ENCODE measurements at regions not wholly inside any gene's neighbourhood (a gene's known extent, or its start where the extent isn't known, plus 50 kb on each side); places are given as distances from the start of the nearest gene placed in this dataset.

DNA sequence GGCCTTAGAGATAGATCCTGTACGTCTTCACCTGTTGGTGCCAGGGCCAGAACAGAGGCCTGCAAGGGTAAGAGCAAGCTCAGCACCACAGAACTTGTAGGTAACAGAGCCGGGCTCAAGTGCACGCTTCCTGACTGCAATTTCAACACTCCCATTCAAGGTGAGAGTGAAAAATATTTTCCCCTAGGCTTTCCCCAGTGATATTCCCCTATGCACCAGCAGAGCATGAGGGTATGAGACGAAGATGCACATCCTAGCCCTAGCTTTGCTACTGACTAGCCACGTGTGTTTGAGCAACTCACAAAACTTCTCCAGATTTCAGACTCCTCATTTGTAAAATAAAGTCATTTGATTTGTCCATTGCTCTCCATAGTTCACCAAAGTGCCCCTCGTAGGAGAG lies 411.6 kb downstream of the ZNF521 start:
- peaks cover 2% of the 10 kb centered on the region for H3K27me3 Mint-ChIP-seq
- H3K4me1 Mint-ChIP-seq: no peaks in the 10 kb centered on the region
- H3K4me3 Mint-ChIP-seq: no peak overlapping the region
- peaks cover 4% of the 10 kb centered on the region for H3K9me3 Mint-ChIP-seq
- H3K27ac Mint-ChIP-seq: no peak overlapping the region
- no peaks in the 10 kb centered on the region for H3K36me3 Mint-ChIP-seq

DNA sequence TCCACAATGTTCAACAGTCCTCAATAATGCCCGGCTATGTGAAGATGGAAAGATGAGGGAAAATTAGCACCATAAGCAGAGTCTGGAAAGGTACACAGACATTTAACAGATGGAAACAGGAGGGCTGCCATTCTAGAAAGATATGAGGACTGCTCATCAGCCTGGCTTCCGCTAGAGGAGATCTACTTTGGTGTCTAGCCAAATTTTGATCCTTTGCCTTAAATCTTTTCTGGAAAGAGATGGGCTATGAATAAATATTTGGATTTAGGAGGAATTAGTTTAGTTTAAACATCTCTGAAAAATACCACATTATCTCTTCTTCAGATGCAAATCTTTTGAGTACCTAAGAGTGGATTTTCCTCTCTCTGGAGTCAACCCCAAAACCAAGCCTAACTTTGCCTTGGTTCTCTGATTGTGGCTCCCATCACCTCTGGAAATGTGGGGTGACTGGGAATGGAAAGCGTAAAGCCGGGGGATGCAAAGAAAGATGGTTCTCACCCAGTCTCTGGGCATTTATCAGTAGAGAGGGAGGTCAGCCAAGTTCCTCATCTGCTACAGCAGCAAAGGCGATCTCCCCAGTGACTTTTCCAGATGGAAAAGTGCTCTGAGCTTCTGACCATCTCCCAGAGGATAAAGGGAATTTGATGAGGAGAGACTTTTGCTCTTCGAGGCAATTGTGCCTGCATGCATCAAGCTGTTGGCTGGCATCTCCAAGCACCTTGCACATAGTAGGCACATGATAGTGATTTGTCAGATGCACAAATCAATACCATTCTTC lies 410.6 kb downstream of the ZNF521 start:
- peaks cover 4% of the 10 kb centered on the region for H3K9me3 Mint-ChIP-seq
- H3K4me1 Mint-ChIP-seq: no peaks in the 10 kb centered on the region
- H3K36me3 Mint-ChIP-seq: no peaks in the 10 kb centered on the region
- no peak overlapping the region for H3K27ac Mint-ChIP-seq
- H3K27me3 Mint-ChIP-seq: peaks cover 2% of the 10 kb centered on the region
- no peak overlapping the region for H3K4me3 Mint-ChIP-seq

DNA sequence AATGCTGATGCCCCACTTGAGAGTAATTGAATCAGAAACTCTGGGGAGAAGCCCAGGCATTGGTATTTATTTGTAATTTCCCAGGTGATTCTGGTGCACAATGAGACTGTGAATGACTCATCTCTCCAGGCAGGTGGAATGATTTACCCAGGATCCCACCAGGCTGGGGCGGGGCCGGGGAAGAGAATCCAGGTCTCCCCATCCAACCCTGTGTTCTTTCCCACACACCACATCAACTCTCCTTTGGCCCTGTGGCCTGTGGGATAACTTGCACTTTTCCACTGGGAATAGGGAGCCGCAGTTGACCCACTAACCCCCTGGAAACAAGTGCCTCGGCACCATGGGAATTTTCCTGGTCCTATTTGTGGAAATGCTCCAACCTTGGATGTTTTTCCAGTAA lies 409.8 kb downstream of the ZNF521 start:
- H3K36me3 Mint-ChIP-seq: no peaks in the 10 kb centered on the region
- no peak overlapping the region for H3K27ac Mint-ChIP-seq
- no peak overlapping the region for H3K4me3 Mint-ChIP-seq
- H3K27me3 Mint-ChIP-seq: peaks cover 2% of the 10 kb centered on the region
- no peaks in the 10 kb centered on the region for H3K4me1 Mint-ChIP-seq
- peaks cover 4% of the 10 kb centered on the region for H3K9me3 Mint-ChIP-seq

DNA sequence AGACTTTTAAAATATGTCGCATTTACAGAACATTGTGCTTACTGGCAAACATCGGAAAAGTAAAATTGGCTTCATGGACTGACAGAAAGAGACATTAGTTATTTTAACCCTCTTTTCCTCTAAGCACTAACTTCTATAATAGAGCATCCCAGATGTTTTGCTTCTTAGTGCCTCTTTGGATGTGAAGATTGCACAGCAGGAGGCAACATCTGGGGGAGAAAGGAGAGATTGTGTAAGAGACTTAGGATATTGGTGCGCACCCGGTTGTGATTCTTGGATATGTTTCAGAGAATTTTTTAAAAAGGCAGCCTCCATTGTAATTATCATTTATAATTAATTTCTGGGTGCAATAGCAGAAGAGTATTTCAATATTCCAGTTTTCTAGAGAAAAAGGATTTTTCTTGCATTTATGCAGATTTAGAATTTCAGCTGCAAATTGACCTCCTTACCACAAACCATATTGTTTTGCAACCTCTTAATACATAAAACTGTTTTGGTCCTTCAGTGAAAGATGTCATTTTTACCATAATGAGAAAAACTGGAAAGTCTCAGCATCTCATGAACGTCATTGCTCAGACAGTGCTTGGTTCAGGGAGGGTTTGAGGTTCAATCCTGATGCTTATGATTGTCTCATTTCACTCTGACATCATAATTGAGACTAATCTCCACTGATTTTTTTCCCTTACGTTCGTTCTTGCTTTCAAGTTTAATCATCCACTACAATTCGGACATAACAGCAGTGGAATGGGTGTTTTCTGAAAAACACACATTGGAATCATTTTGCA lies 404.3 kb downstream of the ZNF521 start:
- H3K4me3 Mint-ChIP-seq: no peak overlapping the region

DNA sequence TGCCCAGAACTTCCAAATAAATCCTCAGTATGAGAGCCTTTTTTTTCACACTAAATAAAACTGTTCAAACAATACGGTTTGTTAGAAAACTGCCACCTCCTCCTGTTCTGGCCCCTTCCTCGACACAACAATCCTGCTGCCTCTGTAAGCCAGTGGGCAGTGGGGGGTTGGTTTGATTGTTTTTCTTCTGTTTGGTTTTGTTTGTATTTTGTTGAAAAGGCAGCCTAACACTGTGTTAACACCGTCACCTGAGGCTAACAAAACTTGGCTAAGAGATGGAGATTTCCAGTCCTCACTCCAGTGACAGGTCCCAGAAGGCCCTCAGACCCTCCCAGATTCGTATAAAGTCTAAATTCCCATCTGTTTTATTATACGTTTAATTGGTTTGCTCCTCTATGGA lies 402.1 kb downstream of the ZNF521 start:
- Mint-ChIP-seq H3K27ac (no peak overlapping the region), H3K4me3 (no peak overlapping the region), H3K36me3 (no peaks in the 10 kb centered on the region), H3K27me3 (no peaks in the 10 kb centered on the region), H3K9me3 (no peaks in the 10 kb centered on the region), H3K4me1 (no peaks in the 10 kb centered on the region)

More for the DNA sequence above, 404.3 kb downstream of the ZNF521 start:
- Mint-ChIP-seq H3K9me3 (peaks cover 4% of the 10 kb centered on the region), H3K27ac (no peak overlapping the region), H3K27me3 (peaks cover 2% of the 10 kb centered on the region), H3K36me3 (no peaks in the 10 kb centered on the region), H3K4me1 (no peaks in the 10 kb centered on the region)

DNA sequence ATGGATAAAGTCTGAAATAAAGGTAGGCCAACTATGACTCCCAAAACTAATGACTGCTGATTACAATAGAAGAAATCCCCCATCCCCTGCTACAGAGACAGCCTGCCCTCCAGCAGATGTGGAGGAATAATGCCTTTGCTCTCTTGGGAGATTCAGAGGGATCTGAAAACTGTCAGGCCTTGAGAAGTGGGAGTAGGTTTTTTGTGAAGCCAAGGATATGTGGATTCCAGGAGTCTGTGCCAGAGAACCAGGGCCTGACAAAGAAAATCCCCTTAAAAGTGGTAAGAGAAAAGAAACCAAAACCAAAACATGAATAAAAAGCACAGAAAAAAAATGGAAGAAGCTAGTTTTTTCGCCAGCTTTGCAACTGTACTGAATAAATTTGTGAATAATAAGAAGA lies 397.6 kb downstream of the ZNF521 start:
- no peak overlapping the region for H3K27ac Mint-ChIP-seq

DNA sequence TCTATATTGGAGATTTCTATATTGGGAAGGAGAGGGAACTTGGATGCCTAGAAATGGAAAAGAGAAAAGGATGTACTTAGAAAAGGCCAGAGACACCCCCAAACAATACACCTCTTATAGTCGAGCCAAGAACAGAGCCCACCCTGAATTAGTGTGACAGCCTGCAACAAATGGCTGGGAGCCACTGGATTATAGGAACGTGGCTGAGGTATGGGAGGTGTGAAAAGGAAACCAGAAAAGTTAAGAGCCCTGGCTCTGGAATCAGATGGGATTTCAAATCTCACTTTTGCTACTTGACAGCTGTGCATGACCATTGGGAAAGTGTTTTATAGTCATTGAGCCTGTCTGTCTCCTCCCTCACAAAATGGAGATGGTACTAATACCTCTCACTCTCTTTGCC lies 394.0 kb downstream of the ZNF521 start:
- Mint-ChIP-seq H3K27me3 (no peaks in the 10 kb centered on the region), H3K9me3 (no peaks in the 10 kb centered on the region), H3K4me3 (no peak overlapping the region), H3K4me1 (no peaks in the 10 kb centered on the region), H3K36me3 (no peaks in the 10 kb centered on the region), H3K27ac (no peak overlapping the region)

More for the DNA sequence above, 397.6 kb downstream of the ZNF521 start:
- no peak overlapping the region for H3K4me3 Mint-ChIP-seq
- H3K9me3 Mint-ChIP-seq: no peaks in the 10 kb centered on the region
- H3K4me1 Mint-ChIP-seq: no peaks in the 10 kb centered on the region
- H3K36me3 Mint-ChIP-seq: no peaks in the 10 kb centered on the region
- no peaks in the 10 kb centered on the region for H3K27me3 Mint-ChIP-seq

DNA sequence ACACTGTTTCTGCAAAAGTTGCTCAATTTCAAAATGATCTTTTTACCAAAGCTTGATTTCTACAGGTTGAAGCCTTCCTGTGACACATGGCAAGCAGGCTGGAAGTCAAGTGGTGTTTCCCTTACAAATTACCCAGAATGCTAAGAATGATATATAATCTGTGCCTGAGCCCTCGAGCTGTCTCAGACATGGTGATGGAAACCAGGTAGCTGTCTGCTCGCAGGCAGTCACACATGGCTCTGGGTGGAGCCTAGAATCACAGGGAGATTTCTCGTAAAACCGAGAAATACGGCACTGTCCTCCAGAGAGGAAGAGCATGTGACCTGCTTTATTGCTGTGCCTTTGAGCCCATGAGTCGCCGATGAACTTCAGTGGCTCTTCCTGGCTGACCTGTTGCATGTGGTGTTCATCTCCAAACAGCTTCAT lies 392.9 kb downstream of the ZNF521 start:
- no peak overlapping the region for H3K27ac Mint-ChIP-seq
- no peaks in the 10 kb centered on the region for H3K9me3 Mint-ChIP-seq
- no peaks in the 10 kb centered on the region for H3K36me3 Mint-ChIP-seq
- H3K4me3 Mint-ChIP-seq: no peak overlapping the region
- H3K27me3 Mint-ChIP-seq: no peaks in the 10 kb centered on the region
- H3K4me1 Mint-ChIP-seq: no peaks in the 10 kb centered on the region

DNA sequence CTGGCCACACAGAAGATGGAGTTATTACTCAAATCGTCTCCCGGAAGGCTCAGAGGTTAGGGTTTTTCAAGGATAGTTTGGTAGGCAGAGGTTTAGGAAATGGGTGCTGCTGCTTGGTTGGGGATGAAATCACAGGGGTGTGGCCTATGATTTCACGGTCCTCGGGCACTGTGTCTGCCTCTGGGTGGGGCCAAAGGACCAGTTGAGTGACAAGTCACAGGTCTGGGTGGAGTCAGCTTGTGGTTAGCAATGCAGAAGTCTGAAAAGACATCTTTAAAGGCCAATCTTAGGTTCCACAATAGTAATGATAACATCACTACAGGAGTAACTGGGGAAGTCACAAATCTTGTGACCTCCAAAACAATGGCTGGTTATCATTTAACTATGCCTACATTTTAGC lies 387.8 kb downstream of the ZNF521 start:
- peaks cover 5% of the 10 kb centered on the region for H3K9me3 Mint-ChIP-seq
- no peaks in the 10 kb centered on the region for H3K4me1 Mint-ChIP-seq
- no peaks in the 10 kb centered on the region for H3K36me3 Mint-ChIP-seq
- peaks cover 2% of the 10 kb centered on the region for H3K27me3 Mint-ChIP-seq
- no peak overlapping the region for H3K4me3 Mint-ChIP-seq
- H3K27ac Mint-ChIP-seq: no peak overlapping the region

DNA sequence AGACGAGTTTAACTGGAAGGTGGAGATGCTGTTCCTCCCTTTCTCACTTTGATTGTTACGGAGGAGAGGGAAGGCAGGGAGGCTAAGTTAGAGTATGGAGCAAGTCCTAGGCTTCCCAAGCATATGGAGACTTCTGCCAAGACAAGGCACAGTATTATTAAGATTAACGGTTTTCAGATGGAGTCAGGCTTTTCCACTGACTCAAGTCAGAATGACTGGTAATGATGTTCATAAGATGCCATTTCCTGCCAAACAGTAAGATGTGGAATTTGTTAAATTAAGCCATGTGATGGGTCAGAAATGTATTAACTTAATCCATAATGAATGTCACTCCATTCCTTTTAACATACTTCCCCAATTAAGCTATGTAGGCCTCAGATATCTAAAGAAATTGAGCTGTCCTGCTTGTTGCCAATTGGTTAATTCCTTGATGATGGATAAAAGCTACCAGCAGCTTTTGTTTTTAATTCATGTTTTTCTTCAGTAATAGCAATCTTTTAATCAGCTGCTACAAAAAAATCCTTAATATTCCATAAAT lies 383.7 kb downstream of the ZNF521 start:
- peaks cover 2% of the 10 kb centered on the region for H3K27me3 Mint-ChIP-seq
- H3K4me3 Mint-ChIP-seq: no peak overlapping the region
- peaks cover 5% of the 10 kb centered on the region for H3K9me3 Mint-ChIP-seq
- H3K27ac Mint-ChIP-seq: no peak overlapping the region
- H3K4me1 Mint-ChIP-seq: no peaks in the 10 kb centered on the region
- H3K36me3 Mint-ChIP-seq: no peaks in the 10 kb centered on the region

DNA sequence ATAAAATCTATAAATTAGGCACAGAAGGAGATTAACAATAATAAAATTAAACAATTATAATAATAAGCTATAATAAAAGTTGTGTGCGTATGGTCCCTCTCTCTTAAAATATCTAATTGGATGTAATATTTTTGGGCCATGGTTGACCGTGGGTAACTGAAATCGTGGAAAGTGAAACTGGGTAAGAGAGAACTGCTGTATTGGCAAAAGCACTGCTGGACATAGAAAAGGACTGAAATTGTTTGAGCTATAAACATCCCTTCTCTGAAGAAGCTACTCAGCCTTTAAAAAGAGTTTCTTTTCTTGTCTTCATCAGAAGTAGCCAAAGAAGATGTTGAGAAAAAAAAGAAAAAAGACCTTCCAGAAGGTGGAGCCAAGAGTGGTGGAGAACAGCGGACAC lies 379.4 kb downstream of the ZNF521 start:
- Mint-ChIP-seq H3K27me3 (no peaks in the 10 kb centered on the region), H3K4me3 (no peak overlapping the region), H3K4me1 (no peaks in the 10 kb centered on the region), H3K9me3 (no peaks in the 10 kb centered on the region), H3K36me3 (no peaks in the 10 kb centered on the region), H3K27ac (no peak overlapping the region)

DNA sequence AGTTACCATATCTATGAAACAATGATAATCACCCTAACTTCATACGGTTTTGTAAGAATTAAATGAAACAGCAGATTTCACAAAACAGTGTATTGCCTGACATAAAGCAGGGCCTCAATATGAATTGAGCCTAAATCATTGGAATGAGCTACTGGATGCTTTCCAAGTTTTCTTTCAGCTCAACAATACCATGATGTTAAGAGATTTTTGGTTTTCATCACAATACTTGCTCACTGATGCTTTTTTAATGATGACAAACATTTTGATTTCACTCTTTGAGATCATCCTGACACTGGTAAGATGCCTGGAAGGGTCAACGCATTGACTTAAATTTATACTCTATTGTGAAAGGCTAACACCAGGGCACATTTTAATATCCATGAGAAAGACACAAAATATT lies 377.5 kb downstream of the ZNF521 start:
- Mint-ChIP-seq H3K4me3 (no peak overlapping the region), H3K27me3 (no peaks in the 10 kb centered on the region), H3K4me1 (no peaks in the 10 kb centered on the region), H3K27ac (no peak overlapping the region), H3K36me3 (no peaks in the 10 kb centered on the region), H3K9me3 (no peaks in the 10 kb centered on the region)

DNA sequence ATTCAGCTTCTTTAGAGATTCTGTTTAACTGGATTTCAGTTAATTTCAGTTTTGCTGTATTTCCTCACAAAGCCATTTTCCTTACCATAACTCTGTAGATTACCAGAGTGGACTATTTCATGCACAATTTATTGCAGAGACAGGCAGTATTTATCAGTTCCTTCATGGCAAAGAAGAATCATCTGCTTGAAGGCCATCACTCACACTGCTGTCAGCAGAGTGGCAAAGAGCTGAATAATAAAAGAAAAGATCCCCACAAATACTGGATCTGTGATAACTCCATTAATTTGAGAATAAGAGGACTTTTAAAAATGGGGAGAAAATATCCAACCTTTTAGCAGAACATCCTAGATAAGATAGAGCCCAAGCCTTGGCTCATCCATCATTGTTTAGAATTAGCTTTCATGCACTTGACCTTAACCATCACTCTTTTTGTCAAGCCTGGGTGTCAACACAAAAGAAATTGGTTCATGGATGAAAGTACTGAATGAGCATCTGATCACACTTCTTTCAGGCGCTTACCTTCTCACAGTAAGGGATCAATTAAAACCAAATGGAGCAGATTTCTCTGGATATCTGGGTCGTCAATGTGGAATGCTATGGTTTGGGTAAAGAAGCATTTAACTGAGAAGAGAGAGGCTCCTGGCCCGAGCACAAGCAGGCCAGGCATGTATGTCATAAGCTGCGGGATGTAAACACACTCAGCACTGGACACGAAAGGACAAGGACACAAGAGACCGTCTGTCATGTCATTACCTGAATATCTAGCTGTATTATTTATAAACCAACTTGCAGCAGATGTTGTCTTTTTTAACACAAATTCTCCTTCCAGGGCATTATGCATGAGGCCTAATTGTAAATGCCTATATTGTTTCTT lies 376.2 kb downstream of the ZNF521 start:
- Mint-ChIP-seq H3K27me3 (no peaks in the 10 kb centered on the region), H3K27ac (no peak overlapping the region), H3K4me3 (no peak overlapping the region), H3K36me3 (no peaks in the 10 kb centered on the region), H3K4me1 (no peaks in the 10 kb centered on the region), H3K9me3 (no peaks in the 10 kb centered on the region)

DNA sequence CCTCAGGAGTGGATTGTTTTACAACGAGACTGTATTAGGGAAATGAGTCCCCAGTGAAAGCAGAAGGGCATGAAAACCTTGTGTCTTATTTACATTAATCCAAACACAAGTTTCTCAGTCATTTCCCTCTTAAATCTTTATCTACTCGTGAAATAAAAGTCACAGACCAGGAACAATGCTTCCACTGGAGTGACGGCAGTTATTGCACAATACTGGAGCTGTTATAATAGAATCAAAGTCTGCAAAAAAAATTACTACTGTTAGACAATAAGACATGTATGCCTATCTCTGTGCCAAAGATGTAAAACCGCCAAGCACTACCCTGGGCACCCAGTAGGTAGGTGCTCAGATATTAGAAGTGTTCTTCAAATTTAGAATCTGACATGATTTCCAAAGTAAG lies 375.5 kb downstream of the ZNF521 start:
- H3K4me3 Mint-ChIP-seq: no peak overlapping the region
- no peaks in the 10 kb centered on the region for H3K36me3 Mint-ChIP-seq
- no peak overlapping the region for H3K27ac Mint-ChIP-seq
- H3K27me3 Mint-ChIP-seq: no peaks in the 10 kb centered on the region
- no peaks in the 10 kb centered on the region for H3K4me1 Mint-ChIP-seq
- no peaks in the 10 kb centered on the region for H3K9me3 Mint-ChIP-seq

DNA sequence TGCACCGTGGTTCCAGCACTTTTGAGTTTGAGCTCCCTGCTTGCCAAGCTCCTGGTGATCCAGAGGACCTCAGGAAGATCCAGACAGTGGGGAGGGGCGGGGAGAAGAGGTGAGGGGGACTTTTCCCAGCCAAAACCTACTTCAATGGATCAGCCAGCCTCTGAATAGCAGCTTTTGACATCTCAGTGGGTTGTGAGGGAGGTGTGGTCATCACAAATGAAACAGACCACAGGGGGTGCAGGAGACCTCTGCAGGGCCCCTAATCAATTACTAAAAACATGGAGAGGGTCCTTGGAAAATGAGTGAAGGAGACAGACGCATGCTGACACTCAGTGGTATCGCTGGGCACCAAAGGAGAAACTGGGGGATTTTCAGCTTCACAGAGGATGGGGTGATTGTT lies 372.7 kb downstream of the ZNF521 start:
- no peaks in the 10 kb centered on the region for H3K27me3 Mint-ChIP-seq
- H3K4me1 Mint-ChIP-seq: no peaks in the 10 kb centered on the region
- no peaks in the 10 kb centered on the region for H3K36me3 Mint-ChIP-seq
- H3K9me3 Mint-ChIP-seq: no peaks in the 10 kb centered on the region
- no peak overlapping the region for H3K4me3 Mint-ChIP-seq
- H3K27ac Mint-ChIP-seq: no peak overlapping the region

Measured in activated naive CD4-positive, alpha-beta T cell treated with anti-CD3 and anti-CD28 coated beads, Interleukin-2, amount 50 U/mL, for 24 hours (primary cell).